ENCODE measurements at regions not wholly inside any gene's neighbourhood (a gene's known extent, or its start where the extent isn't known, plus 50 kb on each side); places are given as distances from the start of the nearest gene placed in this dataset. TPM values are rescaled to one million over a fixed set of nuclear protein-coding genes. Genes with fewer than 3 reads are reported as not detected.

DNA sequence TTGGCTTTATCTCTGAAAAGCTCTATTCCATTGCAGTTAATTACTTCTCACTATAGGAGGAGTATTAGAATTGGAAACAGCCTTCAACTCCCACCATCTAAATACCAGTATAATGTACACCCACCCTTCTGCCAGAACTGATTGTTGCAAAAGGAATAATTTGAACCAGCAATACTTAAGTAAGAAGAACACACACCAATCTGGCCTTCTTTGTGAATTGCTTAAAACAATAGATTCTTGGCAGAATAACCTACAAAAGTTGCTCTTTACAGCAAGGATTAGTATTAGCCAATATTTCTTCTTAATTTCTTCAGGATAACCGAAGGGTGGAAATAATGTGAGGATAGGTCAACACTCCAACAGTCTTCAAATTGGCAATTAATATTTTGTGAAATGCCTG is 54.9 kb upstream of the ADAMTS5 start:
- 66 to 71% methylated on average over 1 of the region's 1 CpG for WGBS, 2 donors
- no peaks in the 10 kb centered on the region for H3K36me3 ChIP-seq (replicated peaks in 1 of 2; ENCODE audit: insufficient read depth in 1 of 2, low read depth in 2 of 2)
- H3K27ac ChIP-seq, result no peak overlapping the region
- H3K9me3 ChIP-seq, result no peaks in the 10 kb centered on the region
- H3K4me1 ChIP-seq, result no peaks in the 10 kb centered on the region
- H3K27me3 ChIP-seq, result no peaks in the 10 kb centered on the region
- no peak for DNase-seq
- intact Hi-C loops (cut with DNase I), result no loop called here
- H3K4me3 ChIP-seq, result no peak overlapping the region
- TF ChIP-seq CTCF (IDR thresholded peaks at IDR 0.05), result no peak
- TF ChIP-seq POLR2A (IDR thresholded peaks at IDR 0.05), result no peak
- ATAC-seq, result no peak

DNA sequence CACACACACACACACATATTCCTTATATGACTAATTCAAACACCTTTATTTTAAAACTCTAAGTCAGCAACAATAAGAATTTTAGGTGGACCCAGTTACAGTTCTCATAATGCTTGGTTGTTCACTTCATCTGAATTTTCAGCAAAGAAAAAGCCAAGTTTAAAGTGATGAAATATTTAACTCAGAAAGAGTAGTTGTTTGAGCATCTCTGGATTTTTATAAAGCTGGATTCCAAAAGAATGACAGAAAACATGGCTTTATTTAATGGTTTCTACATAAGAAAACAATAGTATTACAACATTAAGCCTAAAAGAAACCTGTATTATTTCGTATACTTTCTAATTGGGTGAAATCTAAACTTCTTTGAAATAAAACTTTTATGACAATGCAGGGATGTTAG is 54.2 kb upstream of the ADAMTS5 start:
- no peak for DNase-seq
- TF ChIP-seq CTCF (IDR thresholded peaks at IDR 0.05), result no peak
- TF ChIP-seq POLR2A (IDR thresholded peaks at IDR 0.05), result no peak
- WGBS, 2 donors, result 87 to 95% methylated on average over 1 of the region's 1 CpG
- intact Hi-C loops (cut with DNase I), result no loop called here
- Histone ChIP-seq H3K4me1 (no peaks in the 10 kb centered on the region), H3K9me3 (no peaks in the 10 kb centered on the region), H3K27me3 (no peaks in the 10 kb centered on the region), H3K36me3 (replicated peaks in 1 of 2; ENCODE audit: insufficient read depth in 1 of 2, low read depth in 2 of 2) (no peaks in the 10 kb centered on the region), H3K4me3 (no peak overlapping the region), H3K27ac (no peak overlapping the region)
- no peak for ATAC-seq

DNA sequence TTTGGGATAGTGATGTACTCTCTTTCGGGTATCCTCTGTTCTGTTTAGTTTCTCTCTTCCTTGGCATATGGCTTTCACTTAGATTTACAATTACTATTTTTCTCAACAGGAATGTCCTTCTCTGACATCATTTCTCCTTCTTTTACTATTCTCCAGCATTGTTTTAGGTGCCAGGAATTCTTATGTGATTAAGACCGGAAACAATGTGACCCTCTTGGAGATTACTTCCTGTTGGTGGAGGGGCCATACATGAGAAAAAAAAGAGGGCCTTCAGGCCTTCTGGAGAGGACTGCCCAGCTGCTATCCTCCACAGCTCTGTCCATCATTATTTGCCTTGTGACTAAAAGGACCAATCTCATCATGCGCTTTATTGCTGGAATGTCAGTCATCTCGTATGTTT is 50.4 kb upstream of the ADAMTS5 start:
- H3K4me3 ChIP-seq, result no peak overlapping the region
- TF ChIP-seq POLR2A (IDR thresholded peaks at IDR 0.05), result no peak
- no peak for TF ChIP-seq CTCF (IDR thresholded peaks at IDR 0.05)
- H3K9me3 ChIP-seq, result no peaks in the 10 kb centered on the region
- H3K36me3 ChIP-seq (replicated peaks in 1 of 2; ENCODE audit: insufficient read depth in 1 of 2, low read depth in 2 of 2), result no peaks in the 10 kb centered on the region
- WGBS, 2 donors, result 88 to 94% methylated on average over 4 of the region's 4 CpGs
- no peak for ATAC-seq
- H3K4me1 ChIP-seq, result no peaks in the 10 kb centered on the region
- H3K27me3 ChIP-seq, result no peaks in the 10 kb centered on the region
- H3K27ac ChIP-seq, result no peak overlapping the region
- no peak for DNase-seq
- intact Hi-C loops (cut with DNase I), result no loop called here

Small RNA genes lying in the stretch of these regions (small RNA-seq; reads per million reads assigned to genes)
- gene NCSTNP1 (not detected), gene RF00026 (not detected)
